A673 (cell line): ENCODE measurements at regions not wholly inside any gene's neighbourhood (a gene's known extent, or its start where the extent isn't known, plus 50 kb on each side); places are given as distances from the start of the nearest gene placed in this dataset.

Source experiments
- CTCF ChIP-seq: fragments of 300-800, 200-600 bp; sonication (generic); conservative IDR thresholded peaks from 2 replicates; pipeline ENCODE4 v1.5.1; 2017; ENCODE audit warnings: low read depth, mild to moderate bottlenecking, antibody characterized with exemption, low read length, moderate library complexity, mixed read lengths
- EZH2 ChIP-seq: fragments of 200-600 bp; sonication (generic); IDR thresholded peaks from 2 replicates; pipeline ENCODE4 v1.6.1; 2017; ENCODE audit warnings: borderline replicate concordance, low read depth, mild to moderate bottlenecking, mixed read lengths, antibody characterized with exemption, low read length; ENCODE audit not compliant: poor library complexity, severe bottlenecking

DNA sequence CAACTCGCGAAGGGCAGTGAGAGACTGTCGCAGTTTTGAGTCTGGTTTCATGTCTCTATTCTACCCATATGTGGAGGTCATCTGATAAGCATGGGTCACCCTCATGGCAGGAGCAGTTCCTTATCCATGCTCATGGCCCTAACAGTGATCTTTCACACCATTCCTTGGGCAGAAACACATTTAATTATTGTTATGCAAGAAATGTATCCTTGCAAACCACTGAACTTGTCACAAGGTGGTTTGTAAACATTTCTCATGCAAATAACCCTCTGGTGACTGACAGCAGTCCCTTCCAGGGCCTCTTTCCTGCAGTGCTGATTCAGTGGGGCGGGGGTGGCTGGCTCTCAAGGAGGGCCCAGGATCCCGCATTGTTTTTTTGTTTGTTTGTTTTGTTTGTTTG lies 421.4 kb upstream of the RUNX1 start:
- no peak for TF ChIP-seq EZH2
- no peak for TF ChIP-seq CTCF
